NCI-H526 treated with DMSO at 0.1 percent for 48 hours (cell line): ENCODE measurements at regions not wholly inside any gene's neighbourhood (a gene's known extent, or its start where the extent isn't known, plus 50 kb on each side); places are given as distances from the start of the nearest gene placed in this dataset.
"Not testable (repeated sequence)": the region's sequence is repeated elsewhere in the genome, so short reads cannot be mapped to it uniquely, and the experiment has no call there.

ENCODE experiments used
- DNase-seq: peaks from one replicate; lab custom pipeline; 2025; lab: John Stamatoyannopoulos, UW

DNA sequence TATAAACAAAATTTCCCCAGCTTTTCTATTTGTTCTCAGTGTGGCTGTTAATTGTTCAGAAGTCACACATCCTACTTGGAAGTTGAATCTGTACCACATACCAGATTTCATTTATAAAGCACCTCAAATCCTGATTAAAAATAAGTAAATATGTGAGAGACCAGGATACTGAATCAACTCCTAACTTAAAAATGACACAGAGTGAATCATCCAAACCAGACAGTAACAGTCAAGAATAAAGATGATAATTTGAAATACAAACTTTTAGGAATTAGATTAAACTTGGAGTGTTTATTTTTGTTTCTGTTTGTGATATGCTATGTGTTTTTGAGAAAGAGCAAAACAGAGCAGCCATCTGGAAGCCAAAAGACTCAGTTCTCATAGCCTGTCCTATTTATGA is 633.2 kb upstream of the RORB start:
- no peak for DNase-seq

DNA sequence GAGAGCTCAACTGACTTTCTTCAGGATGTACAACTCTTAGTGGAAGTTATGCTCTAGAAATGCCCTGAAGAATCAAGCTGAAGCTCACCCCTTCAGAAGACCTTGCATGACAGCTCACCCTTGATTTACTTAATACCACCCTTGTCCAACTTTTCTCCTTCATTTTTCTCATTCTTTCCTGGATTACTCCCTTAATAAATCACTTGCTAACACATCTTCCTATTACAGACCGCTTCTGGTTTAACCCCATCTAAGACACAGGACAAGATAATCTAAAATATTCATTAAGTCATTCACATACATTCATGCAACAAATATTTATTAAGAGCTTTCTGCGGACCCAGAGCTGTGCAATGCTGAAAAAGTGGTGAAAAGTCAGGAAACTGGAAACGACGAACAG is 630.7 kb upstream of the RORB start:
- no peak for DNase-seq

DNA sequence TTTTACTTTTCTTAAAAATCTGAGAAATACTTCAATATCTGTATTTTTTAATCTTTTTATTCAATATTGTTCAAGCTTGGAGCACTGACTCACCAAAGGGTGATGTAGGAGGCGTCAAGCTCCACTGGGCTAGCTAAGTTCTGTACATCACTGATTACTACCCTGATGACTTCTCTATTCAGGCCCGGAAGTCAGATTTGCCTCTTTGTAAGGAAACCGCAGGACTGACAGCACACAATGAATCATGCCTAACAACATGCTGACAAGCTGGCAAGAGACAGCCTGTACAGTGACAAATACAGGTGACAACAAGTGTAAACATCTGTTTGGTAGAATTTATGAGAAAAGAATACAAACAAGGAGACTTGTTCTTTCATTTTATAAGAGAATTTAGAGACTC is 627.9 kb upstream of the RORB start:
- no peak for DNase-seq

DNA sequence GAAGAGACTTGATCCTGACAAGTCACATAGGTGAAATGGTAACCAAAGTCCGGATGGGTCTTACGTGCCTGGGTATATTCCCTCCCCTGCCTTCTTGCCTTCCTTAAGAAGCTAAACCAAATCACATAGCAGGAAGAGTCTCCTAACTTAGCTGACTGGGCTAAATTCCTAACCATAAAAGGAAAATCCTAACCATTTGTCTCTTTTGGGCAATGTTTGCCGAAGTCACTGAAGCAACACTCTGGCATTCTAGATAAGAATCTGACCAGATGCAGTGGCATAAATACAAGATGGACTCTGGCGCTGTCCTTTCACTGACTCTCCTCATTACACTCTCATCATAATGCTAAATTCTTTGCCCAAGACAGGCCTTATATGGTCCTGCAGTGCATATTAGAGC is 625.5 kb upstream of the RORB start:
- DNase-seq, result no peak

DNA sequence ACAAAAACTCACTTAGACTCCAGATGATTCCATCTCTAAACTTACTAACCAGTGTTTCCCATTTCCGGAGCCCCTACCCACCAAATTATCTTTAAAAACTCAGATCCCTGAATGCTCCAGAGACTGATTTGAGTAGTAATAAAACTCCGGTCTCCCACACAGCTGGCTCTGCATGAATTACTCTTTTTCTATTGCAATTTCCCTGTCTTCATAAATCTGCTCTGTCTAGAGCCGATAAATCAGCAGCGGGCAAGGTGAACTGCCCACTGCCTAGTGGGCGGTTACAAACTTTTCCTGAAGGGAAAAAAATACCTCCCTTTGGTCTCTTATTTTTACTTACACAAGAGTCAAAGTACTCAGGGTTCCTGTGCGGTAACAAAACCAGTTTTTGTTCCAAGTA is 624.4 kb upstream of the RORB start:
- DNase-seq, result no peak

DNA sequence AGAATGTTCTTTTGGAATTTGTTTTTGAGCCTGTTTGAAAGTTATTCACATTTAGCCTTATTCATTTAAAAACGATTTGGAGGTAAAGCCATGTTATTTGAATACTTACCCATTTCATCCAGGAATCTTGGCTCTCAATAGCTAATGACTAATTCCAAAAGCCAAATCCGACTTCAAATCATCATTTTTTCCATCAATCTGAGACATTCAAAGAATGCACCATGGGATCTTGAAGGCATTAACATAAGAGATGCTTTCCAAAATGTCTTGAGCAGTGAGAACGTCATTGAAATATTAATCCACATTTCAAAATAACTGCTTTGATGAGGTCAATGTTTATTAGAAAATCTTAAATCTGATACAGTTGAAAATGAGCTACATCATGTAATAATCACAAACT is 617.0 kb upstream of the RORB start:
- no peak for DNase-seq

DNA sequence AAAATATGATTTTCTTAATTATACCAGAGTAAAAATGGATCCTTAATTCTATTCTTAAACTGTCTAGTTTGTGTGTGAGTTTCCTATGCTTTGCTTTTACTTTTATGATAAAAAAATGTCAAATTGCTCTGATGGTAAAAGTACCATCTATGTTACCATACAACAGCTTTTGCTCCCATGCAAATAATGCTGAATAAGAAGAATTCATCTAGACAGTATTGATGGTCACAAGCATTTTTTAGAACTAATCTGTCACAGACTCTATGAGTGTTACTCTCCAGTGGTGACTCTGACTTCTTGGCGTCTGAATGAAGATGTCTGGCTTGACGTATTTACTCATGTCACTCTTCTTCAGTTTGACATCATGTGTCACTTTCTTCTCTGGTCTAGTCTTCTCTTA is 608.1 kb upstream of the RORB start:
- DNase-seq, result no peak

DNA sequence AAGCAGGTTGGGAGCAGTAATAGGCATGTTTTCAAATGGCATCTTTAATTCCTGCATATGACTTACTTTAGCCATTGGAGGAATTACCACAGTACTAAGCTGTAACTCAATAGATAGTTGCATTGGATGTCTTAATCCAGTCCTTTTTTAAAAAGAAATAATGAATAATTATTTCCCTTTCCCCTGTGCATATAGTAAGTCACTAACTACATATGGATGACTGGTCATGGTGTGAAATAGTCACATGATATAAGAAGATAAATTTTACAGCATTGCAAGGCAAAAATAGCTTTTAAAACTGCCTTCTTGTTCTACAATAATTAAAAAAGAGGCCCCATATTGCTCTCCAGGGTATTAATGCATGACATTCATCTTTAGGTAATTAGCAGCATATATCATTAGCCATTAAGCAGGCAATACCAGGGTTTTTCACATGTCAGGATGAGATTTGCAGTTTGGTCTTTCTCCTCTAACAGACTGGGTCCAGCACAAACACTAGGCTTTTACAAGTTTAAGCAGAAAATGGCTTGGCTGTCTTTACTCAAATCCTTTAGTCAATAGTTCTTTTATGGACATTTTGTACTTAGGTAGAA is 606.4 kb upstream of the RORB start:
- DNase-seq, result no peak

DNA sequence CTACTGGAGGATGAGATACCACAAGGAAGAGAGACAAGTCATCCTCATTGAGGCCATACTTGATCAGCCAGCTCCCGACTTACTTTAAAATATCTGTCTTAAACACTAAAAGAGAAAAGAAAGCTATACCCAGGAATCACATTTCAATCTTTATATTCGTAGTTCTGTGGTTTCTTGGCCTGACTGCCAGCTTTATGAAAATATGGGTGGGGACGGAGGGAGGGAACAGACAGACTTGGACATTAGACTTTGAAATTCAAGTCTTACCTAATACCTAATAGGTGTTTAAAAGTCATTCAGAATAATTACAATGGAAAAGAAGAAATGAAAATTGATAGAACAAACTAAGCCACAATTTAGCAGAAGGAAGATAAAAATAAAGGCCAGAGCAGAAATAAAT is 604.8 kb upstream of the RORB start:
- no peak for DNase-seq

DNA sequence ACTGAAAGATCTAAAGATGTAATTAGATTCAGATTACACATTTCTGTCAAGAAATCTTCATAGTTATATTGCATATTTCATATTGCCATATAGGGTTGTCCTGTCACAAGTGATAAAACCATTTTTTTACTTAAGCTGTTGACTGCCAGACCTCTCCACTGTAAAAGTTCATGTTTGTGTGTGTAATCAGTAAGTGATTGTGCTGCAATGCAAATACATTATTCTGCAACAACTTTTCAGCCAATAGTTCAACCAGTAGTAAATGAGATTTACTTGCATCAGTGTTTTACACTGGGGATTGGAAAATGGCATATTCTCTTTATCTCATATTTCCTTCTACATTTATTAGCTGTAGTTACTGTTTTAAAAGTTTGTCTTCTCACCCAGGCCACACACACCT is 603.9 kb upstream of the RORB start:
- no peak for DNase-seq

DNA sequence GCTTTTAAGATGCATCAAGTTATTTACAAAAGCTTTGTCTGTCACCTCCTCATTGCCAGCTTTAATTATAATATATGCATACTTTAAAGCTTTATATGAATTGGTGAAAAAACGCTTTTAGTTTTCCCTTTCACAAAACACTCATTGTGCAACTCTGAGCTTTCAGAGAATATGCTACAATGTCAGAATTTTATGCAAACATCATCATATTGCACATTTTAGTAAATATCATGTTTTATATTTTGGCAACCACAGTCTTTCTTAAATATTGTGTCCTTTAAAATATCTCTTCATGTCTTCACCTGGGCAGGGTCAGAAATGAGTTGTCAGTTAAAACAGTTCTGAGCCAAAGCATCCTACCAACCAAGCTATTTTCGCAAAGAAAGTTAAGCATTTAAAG is 601.1 kb upstream of the RORB start:
- no peak for DNase-seq

DNA sequence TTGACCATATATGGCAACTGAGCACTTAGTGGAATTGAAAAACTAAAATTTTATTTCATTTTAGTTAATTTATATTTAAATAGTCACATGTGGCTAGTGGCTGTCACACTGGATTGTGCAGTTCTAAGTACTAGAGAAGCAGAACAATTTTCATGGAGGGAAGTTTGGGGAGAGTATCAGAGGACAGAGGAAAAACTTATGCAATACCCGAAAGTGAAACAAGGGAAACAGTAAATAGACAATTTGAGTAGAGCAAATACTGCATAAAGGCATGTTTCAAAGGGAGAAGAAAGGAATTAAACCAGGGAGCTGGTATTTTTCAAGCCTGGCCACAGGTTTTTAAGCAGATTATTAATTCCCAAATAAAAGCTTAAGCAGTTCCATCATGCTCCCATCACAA is 590.5 kb upstream of the RORB start:
- DNase-seq, result no peak

DNA sequence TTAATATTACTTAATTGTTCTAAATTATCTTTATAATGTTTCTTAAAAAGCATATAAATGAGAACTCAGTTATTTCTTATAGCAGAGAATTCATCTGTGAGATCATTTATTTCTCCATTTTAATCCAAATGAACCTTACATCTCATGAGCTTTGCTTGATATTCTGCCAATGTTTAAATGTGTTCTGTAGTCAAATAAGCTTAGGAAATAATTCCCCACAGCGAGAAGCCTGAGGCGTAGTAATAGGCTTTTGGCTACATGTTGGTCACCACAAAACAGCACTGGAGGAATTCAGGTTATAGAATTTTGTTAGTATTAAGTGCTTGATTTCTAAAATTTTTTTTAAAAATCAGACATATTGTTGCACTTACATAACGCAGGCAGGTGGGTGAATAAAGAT is 585.3 kb upstream of the RORB start:
- no peak for DNase-seq

DNA sequence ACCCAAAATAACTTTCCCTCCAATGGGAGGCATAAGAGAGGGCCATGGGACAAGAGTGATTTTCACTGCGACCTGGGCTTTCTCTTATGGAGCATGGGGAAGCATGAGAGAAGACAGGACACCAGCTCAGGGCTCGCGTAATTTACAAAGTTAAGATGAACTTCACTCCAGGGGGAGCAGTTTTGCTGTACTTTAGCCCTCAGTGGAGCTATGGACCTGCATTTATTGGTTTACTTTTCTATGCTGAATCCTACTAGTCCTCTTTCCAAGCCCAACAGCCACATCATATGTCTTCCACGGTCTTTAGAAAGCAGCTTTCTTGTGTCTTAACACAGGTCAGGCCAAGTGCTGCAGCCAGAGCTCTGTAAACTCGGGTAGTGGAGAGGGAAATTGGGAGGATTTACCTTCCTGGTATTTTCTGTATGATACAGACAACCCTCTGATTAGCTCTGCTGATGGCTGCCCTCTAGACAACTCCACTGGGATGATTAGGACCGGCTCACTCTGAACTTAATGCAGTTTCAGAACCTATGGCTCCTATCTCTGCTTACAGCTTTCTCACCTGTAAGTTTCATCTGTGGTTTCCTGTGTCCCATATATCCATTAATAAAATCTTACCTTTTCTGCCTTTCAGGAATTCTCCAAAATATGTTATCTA is 581.0 kb upstream of the RORB start:
- DNase-seq, result no peak

DNA sequence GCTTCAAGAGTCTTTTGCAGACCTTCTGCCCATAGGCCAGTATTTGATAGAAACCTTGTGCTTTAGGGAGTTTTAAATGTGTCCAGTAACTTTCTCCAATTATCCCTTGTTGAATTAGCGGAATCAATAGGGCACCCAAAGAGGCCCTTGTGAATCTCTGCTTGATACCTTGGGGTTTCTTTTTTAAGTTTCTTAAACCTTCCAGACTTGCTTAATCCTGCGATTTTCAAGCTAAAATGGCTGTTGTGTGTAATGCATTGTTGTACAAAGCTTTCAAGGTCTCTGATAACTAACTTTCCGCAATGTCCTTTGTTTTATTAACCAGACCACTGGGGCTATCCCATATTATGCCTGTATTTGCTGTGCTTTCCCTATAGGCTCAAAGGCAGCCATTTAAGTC is 577.4 kb upstream of the RORB start:
- no peak for DNase-seq

DNA sequence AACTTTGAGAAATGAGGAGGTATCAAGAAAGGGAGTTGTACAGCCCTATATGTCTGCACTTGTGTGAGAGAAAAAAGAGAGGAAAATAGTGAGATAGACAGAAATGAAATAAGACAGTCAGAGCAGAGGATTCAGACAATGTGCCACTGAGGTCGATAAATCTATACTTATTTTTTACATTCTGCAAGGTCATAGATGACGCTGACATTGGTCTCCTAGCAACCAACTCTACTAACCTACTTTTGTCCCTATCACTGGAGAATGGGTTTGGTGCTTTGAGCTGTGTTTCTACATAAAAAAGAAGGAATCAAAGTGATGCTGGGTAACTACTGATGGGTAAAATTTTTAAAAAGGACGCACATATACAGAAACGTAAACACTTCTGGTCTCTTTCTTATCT is 573.3 kb upstream of the RORB start:
- no peak for DNase-seq

DNA sequence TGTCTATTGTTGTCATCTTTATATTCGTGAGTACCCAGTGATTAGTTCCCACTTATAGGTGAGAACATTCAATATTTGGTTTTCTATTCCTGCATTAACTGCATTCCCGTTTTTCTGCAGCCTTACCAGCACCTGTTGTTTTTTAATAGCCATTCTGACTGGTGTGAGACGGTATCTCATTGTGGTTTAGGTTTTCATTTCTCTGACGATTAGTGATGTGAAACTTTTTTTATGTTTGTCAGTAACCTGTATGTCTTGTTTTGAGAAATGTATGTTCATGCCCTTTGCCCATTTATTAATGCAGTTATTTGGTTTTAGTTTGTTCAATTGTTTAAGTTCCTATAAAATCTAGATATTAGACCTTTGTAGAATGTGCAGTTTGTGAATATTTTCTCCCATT is 546.0 kb upstream of the RORB start:
- no peak for DNase-seq

DNA sequence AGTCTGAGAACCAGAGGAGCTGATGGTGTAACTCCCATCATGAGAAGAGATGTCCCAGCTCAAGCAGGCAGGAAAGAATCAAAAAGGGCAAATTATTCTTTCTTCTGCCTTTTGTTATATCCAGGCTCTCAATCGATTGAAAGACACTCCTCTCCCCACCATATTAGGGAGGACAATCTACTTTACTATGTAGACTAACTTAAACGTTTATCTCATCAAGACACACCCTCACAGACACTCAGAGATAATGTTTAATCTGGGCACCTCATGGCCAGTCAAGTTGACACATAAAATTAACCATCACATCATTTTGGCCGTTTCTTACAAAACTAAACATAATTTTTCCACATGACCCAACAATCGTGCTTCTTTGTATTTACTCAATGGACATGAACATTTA is 534.3 kb upstream of the RORB start:
- DNase-seq, result no peak

DNA sequence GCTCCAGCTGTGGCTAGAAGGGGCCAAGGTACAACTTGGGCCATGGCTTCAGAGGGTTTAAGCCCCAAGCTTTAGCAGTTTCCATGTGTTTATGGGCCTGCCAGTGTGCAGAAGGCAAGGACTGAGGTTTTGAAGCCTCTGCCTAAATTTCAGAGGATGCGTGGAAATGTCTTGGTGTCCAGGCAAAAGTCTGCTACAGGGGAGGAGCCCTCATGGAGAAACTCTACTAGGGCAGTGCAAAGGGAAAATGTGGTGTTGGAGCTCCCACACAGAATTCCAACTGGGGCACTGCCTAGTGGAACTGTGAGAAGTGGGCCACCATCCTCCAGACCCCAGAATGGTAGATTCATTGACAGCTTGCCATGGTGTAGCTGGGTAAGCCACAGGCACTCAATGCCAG is 527.2 kb upstream of the RORB start:
- DNase-seq, result no peak

DNA sequence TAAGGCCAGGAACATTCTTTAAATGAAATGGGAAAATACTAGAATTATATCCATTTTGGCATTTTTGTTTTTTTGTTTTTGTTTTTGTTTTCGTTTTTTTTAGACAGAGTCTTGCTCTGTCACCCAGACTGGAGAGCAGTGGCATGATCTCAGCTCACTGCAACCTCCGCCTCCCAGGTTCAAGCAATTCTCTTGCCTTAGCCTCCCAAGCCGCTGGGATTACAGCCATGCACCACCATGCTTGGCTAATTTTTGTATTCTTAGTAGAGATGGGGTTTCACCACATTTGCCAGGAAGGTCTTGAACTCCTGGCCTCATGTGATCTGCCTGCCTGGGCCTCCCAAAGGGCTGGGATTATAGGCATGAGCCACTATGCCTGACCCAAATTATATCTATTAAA is 520.7 kb upstream of the RORB start:
- not testable (repeated sequence) for DNase-seq

DNA sequence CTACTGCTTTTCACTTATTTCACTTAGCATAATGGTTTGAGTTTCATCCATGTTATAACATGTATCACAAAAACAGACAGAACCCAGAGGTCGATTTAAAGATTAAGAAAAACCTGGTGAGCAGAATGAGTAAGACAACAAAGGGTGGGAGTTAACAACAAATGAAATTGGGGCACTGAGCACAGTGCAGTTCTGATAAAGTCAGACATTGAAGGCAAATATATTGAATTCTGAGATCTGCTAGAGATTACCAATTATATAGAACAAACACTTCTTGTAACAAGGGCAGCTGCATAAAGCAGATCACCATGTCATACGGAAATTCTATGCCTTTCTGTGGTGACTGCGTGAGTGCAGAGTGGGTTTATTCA is 517.3 kb upstream of the RORB start:
- DNase-seq, result no peak

DNA sequence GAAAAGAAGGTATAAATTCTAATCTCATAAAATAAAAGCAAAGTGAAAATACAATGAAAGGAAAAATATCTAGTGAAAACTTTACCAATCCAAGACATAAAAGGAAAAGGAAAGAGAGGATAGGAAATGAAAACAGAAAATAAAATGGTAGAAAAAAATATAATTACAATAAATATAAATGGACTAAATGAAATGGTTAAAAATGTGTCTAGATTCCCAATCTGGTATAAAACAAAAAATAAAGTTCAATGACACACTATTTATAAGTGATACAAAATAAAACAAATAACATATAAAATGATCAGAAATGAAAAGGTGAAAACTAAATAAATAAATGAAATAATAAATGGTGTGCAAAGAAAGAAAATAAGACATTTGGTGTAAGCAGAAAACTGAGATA is 516.4 kb upstream of the RORB start:
- no peak for DNase-seq

DNA sequence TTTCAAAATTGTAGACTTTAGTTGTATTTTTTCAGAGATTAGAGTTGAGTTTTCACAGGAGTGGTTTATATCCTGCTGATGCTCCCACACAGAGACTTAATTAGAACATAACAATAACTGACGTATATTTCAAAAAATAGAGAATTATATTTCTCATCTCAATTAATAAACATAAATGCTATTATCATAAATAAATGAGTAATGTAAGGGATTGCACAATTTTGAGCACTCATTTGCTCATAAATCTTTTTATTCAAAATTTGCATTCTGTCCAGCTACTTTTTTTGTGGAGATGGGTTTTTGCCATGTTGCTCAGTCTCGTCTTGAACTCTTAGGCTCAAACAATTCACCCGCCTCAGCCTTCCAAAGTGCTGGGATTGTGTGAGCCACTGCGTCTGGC is 515.7 kb upstream of the RORB start:
- DNase-seq, result no peak

DNA sequence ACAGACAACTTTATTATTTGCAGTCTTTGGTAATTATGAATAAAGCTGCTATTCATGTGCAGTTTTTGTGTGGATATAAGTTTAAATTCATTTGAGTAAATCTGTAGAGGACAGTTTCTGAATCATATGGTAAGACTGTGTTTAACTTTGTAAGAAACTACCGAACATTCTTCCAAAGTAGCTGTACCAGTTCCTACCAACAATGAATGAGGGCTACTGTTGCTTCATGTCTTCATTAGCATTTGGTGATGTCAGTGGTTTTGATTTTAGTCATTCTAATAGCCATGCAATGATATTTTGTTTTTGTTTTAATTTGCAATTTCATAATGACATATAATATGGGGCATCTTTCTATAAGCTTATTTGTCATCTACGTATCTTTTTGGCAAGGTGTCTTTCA is 501.3 kb upstream of the RORB start:
- no peak for DNase-seq

DNA sequence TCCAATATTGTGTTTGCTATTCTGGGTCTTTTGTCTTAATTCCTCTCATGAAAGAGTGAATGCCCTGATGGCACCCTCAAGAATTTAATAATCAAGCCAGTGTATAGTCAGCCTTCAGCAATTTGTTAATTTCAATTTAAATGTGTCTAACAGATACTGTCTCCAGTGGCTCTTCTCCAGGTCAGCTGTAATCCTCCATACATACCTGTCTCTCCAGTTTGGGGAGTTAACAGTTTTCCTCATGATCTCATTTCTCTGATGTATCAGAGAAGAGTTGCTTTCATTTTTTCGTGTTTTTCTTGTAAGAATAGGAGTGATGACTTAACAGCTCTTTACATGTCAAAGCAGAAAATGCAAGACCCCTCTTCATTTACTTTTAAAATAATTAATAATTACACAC is 500.3 kb upstream of the RORB start:
- no peak for DNase-seq
